H1 (cell line): ENCODE measurements at regions not wholly inside any gene's neighbourhood (a gene's known extent, or its start where the extent isn't known, plus 50 kb on each side); places are given as distances from the start of the nearest gene placed in this dataset.
A peak's percentile ranks its signal among the peaks of the same experiment; 100 is the strongest.

Experiments
- CTCF ChIA-PET: fragments of 300-600 bp; sonication (Branson Sonifier 250); formaldehyde crosslinking; loops from one replicate; lab custom pipeline; 2021; ENCODE audit not compliant: partially characterized antibody; lab: Charles Lee
- POLR2A ChIA-PET: fragments of 300-600 bp; sonication (Branson Sonifier 250); formaldehyde crosslinking; loops from one replicate; lab custom pipeline; 2021; ENCODE audit warnings: inconsistent platforms; ENCODE audit not compliant: partially characterized antibody; lab: Charles Lee
- DNase-seq, 2 experiments: peaks; one replicate each; pipeline versions ENCODE4 v3.0.0 to v3.0.0-alpha.2; 2010 to 2022; ENCODE audit warnings: low spot score in 2 of 2, low read depth in 1 of 2, mixed read lengths in 1 of 2
- FAIRE-seq: peaks from 2 replicates; lab custom pipeline; 2011; peaks lifted over from hg19 to GRCh38; lab: Jason Lieb, UNC
- H2AFZ ChIP-seq: 2 replicates; pipeline ENCODE4 v1.8.1; 2012; ENCODE audit warnings: low read length, inconsistent platforms
- H2AK5ac ChIP-seq: 2 replicates; pipeline ENCODE4 v1.6.1; 2013; ENCODE audit warnings: low read depth, low read length
- H2BK120ac ChIP-seq: replicated peaks from 2 replicates; pipeline ENCODE3; 2013; ENCODE audit warnings: low read depth, low read length, inconsistent platforms
- H2BK12ac ChIP-seq: 2 replicates; pipeline ENCODE4 v1.6.1; 2013; ENCODE audit warnings: low read depth, low read length
- H2BK15ac ChIP-seq: 2 replicates; pipeline ENCODE4 v1.6.1; 2013; ENCODE audit warnings: low read length
- H2BK20ac ChIP-seq: 2 replicates; pipeline ENCODE4 v1.6.1; 2013; ENCODE audit warnings: low read length
- H2BK5ac ChIP-seq: 2 replicates; pipeline ENCODE4 v1.6.1; 2013; ENCODE audit warnings: low read depth, low read length
- H3K14ac ChIP-seq: 2 replicates; pipeline ENCODE4 v1.6.1; 2013; ENCODE audit warnings: inconsistent platforms; ENCODE audit not compliant: insufficient read length
- H3K18ac ChIP-seq: 2 replicates; pipeline ENCODE4 v1.6.1; 2013; ENCODE audit warnings: low read length; ENCODE audit errors: extremely low read depth
- H3K23ac ChIP-seq: 2 replicates; pipeline ENCODE4 v1.6.1; 2013; ENCODE audit warnings: inconsistent platforms; ENCODE audit not compliant: insufficient read length
- H3K23me2 ChIP-seq: 2 replicates; pipeline ENCODE4 v1.6.1; 2013; ENCODE audit warnings: low read depth, low read length
- H3K27ac ChIP-seq: 2 replicates; pipeline ENCODE4 v1.6.1; 2011; ENCODE audit warnings: low read depth, low read length, inconsistent platforms
- H3K27me3 ChIP-seq, 4 experiments: replicated peaks in 1 of 4; 1 replicate in 1 of 4; 2 replicates in 3 of 4; pipeline versions ENCODE4 v1.6.1 to v1.8.1; 2011 to 2013; ENCODE audit warnings: low read length in 3 of 4, mild to moderate bottlenecking in 3 of 4, inconsistent platforms in 2 of 4, mixed read lengths in 2 of 4, moderate library complexity in 1 of 4; ENCODE audit not compliant: control insufficient read depth in 3 of 4, insufficient read depth in 3 of 4; ENCODE audit errors: extremely low read depth in 1 of 4
- H3K36me3 ChIP-seq, 4 experiments: 2 replicates each; pipeline versions ENCODE4 v1.6.1 to v1.8.1; 2011 to 2013; ENCODE audit warnings: mild to moderate bottlenecking in 4 of 4, low read length in 3 of 4, moderate library complexity in 2 of 4, control low read depth in 1 of 4, inconsistent platforms in 1 of 4; ENCODE audit not compliant: insufficient read depth in 4 of 4, control insufficient read depth in 2 of 4
- H3K4ac ChIP-seq: replicated peaks from 2 replicates; pipeline ENCODE3; 2013; ENCODE audit warnings: low read length, low read depth, mixed read lengths, inconsistent platforms; ENCODE audit not compliant: insufficient read length
- H3K4me1 ChIP-seq, 4 experiments: replicated peaks in 1 of 4; 1 replicate in 1 of 4; 2 replicates in 3 of 4; pipeline versions ENCODE4 v1.6.1 to v1.8.1; 2011 to 2013; ENCODE audit warnings: low read length in 3 of 4, inconsistent platforms in 2 of 4, mixed read lengths in 1 of 4; ENCODE audit not compliant: insufficient read depth in 4 of 4, control insufficient read depth in 3 of 4
- H3K4me2 ChIP-seq, 2 experiments: 2 replicates each; pipeline versions ENCODE4 v1.6.1 to v1.8.1; 2011 to 2013; ENCODE audit warnings: low read depth in 2 of 2, low read length in 2 of 2, control low read depth in 1 of 2, inconsistent platforms in 1 of 2, mild to moderate bottlenecking in 1 of 2; ENCODE audit not compliant: insufficient read depth in 1 of 2
- H3K4me3 ChIP-seq, 4 experiments: fragments of 200-600, 300-600 bp in 1 of 4; sonication (generic), shearing (Covaris generic), sonication (Bioruptor Twin) in 1 of 4; 2 replicates each; pipeline versions ENCODE4 v1.5.1 to v1.8.1; 2011 to 2016; ENCODE audit warnings: low read length in 4 of 4, low read depth in 3 of 4, control low read depth in 2 of 4, inconsistent platforms in 2 of 4, mild to moderate bottlenecking in 2 of 4, mixed read lengths in 1 of 4, moderate library complexity in 1 of 4; ENCODE audit not compliant: insufficient read depth in 2 of 4; ENCODE audit errors: extremely low read depth in 1 of 4
- H3K56ac ChIP-seq: replicated peaks from 2 replicates; pipeline ENCODE3; 2013; ENCODE audit warnings: low read depth, mild to moderate bottlenecking, mixed read lengths, low read length, inconsistent platforms; ENCODE audit not compliant: insufficient read length
- H3K79me1 ChIP-seq: 2 replicates; pipeline ENCODE4 v1.6.1; 2013; ENCODE audit warnings: low read depth, low read length, control low read depth
- H3K79me2 ChIP-seq, 2 experiments: 2 replicates each; pipeline versions ENCODE4 v1.6.1 to v1.8.1; 2012 to 2013; ENCODE audit warnings: low read length in 2 of 2, mild to moderate bottlenecking in 2 of 2, inconsistent platforms in 1 of 2; ENCODE audit not compliant: insufficient read depth in 2 of 2, control insufficient read depth in 1 of 2
- H3K9ac ChIP-seq, 4 experiments: replicated peaks in 1 of 4; 1 replicate in 1 of 4; 2 replicates in 3 of 4; pipeline versions ENCODE4 v1.6.1 to v1.8.1; 2011 to 2013; ENCODE audit warnings: low read depth in 3 of 4, low read length in 3 of 4, control low read depth in 2 of 4, mild to moderate bottlenecking in 2 of 4, moderate library complexity in 2 of 4, inconsistent platforms in 1 of 4; ENCODE audit errors: extremely low read depth in 1 of 4
- H3K9me3 ChIP-seq, 2 experiments: 2 replicates each; pipeline versions ENCODE4 v1.6.1 to v1.8.1; 2012 to 2013; ENCODE audit warnings: mild to moderate bottlenecking in 2 of 2, moderate library complexity in 2 of 2, control low read depth in 1 of 2, inconsistent platforms in 1 of 2, low read depth in 1 of 2, low read length in 1 of 2, mixed read lengths in 1 of 2; ENCODE audit not compliant: insufficient read depth in 2 of 2
- H4K20me1 ChIP-seq, 2 experiments: replicated peaks in 1 of 2; 2 replicates each; pipeline versions ENCODE3 to v1.8.1; 2011 to 2013; ENCODE audit warnings: inconsistent platforms in 2 of 2, low read length in 2 of 2, mild to moderate bottlenecking in 1 of 2; ENCODE audit not compliant: insufficient read depth in 2 of 2, control insufficient read depth in 1 of 2
- H4K5ac ChIP-seq: 2 replicates; pipeline ENCODE4 v1.6.1; 2013; ENCODE audit warnings: low read length, low read depth, mixed read lengths, inconsistent platforms; ENCODE audit not compliant: insufficient read length
- H4K8ac ChIP-seq: 2 replicates; pipeline ENCODE4 v1.8.0; 2013; ENCODE audit warnings: mild to moderate bottlenecking, moderate library complexity, low read length, inconsistent platforms; ENCODE audit not compliant: insufficient read depth; ENCODE audit errors: extremely low read depth
- H4K91ac ChIP-seq: replicated peaks from 2 replicates; pipeline ENCODE3; 2013; ENCODE audit warnings: low read length, mixed read lengths, inconsistent platforms; ENCODE audit not compliant: insufficient read length
- ATF2 ChIP-seq: IDR thresholded peaks from 2 replicates; pipeline ENCODE4 v1.6.1; 2012; ENCODE audit warnings: low read length, inconsistent platforms
- BRCA1 ChIP-seq: IDR thresholded peaks from 2 replicates; pipeline ENCODE4 v1.6.1; 2012; ENCODE audit warnings: low read depth, low read length, improper control_type of control experiment
- CBX8 ChIP-seq: fragments of 300-800, 300-1000 bp; sonication (generic); IDR thresholded peaks from 2 replicates; pipeline ENCODE4 v1.7.1; 2016; ENCODE audit warnings: low read depth, low read length, borderline replicate concordance
- EZH2 ChIP-seq: fragments of 200-600 bp; sonication (generic); IDR thresholded peaks from 2 replicates; pipeline ENCODE4 v1.7.1; 2012; ENCODE audit warnings: low read depth, mild to moderate bottlenecking, moderate library complexity, low read length, inconsistent platforms; ENCODE audit not compliant: severe bottlenecking
- HDAC2 ChIP-seq, 2 experiments: fragments of 300-600 bp in 1 of 2; sonication (generic) in 1 of 2; IDR thresholded peaks; 2 replicates each; pipeline ENCODE4 v1.6.1; 2011 to 2012; ENCODE audit warnings: low read depth in 2 of 2, low read length in 2 of 2, mild to moderate bottlenecking in 2 of 2, moderate library complexity in 2 of 2, borderline replicate concordance in 1 of 2, inconsistent platforms in 1 of 2
- NRF1 ChIP-seq: IDR thresholded peaks from 2 replicates; pipeline ENCODE4 v1.6.1; 2011; ENCODE audit warnings: mild to moderate bottlenecking, low read depth, low read length, improper control_type of control experiment
- RNF2 ChIP-seq: fragments of 200-900, 300-1000 bp; sonication (generic); IDR thresholded peaks from 2 replicates; pipeline ENCODE4 v1.7.1; 2016; ENCODE audit warnings: borderline replicate concordance, low read depth, mild to moderate bottlenecking, antibody characterized with exemption, low read length; ENCODE audit not compliant: poor library complexity, severe bottlenecking; ENCODE audit errors: missing control alignments
- SIN3A ChIP-seq, 2 experiments: IDR thresholded peaks in 1 of 2; conservative IDR thresholded peaks in 1 of 2; 2 replicates each; pipeline ENCODE4 v1.6.1; 2011 to 2012; ENCODE audit warnings: low read length in 2 of 2, improper control_type of control experiment in 1 of 2, low read depth in 1 of 2, mild to moderate bottlenecking in 1 of 2
- TEAD4 ChIP-seq: IDR thresholded peaks from 2 replicates; pipeline ENCODE4 v1.6.1; 2012; ENCODE audit warnings: low read depth, low read length, inconsistent platforms, mixed read lengths
- WGBS, 2 experiments: shearing (Covaris generic) in 1 of 2; methylation state at CpG; one replicate each; pipeline versions ENCODE4 v1.1.6 to v1.1.7; 2013 to 2015; ENCODE audit warnings: low lambda C conversion rate in 2 of 2, mixed read lengths in 2 of 2, inconsistent platforms in 1 of 2, low coverage in 1 of 2, missing lambda C conversion rate in 1 of 2; ENCODE audit not compliant: insufficient replicate concordance in 2 of 2, insufficient coverage in 1 of 2, insufficient read length in 1 of 2; ENCODE audit errors: extremely low coverage in 1 of 2, missing lambda C conversion rate in 1 of 2; 5-methylcytosine and 5-hydroxymethylcytosine counted together
- TF ChIP-seq, protein P1 (sequence below): IDR thresholded peaks from 2 replicates; pipeline ENCODE4 v1.6.1; 2012; ENCODE audit warnings: inconsistent platforms

- no peak overlapping the region for H2BK120ac ChIP-seq
- no peak overlapping the region for H4K5ac ChIP-seq
- DNase-seq, result no peak
- H3K79me2 ChIP-seq, result no peaks in the 10 kb centered on the region
- no peak overlapping the region for H2BK5ac ChIP-seq
- no peak overlapping the region for H2AFZ ChIP-seq
- CTCF ChIA-PET, result no interaction called here
- H3K9ac ChIP-seq, result no peak overlapping the region
- no peak overlapping the region for H3K14ac ChIP-seq
- no peaks in the 10 kb centered on the region for H3K36me3 ChIP-seq
- POLR2A ChIA-PET, result no interaction called here
- no peak overlapping the region for H2BK15ac ChIP-seq
- H3K23ac ChIP-seq, result no peak overlapping the region
- no peak overlapping the region for H4K91ac ChIP-seq
- H3K4me1 ChIP-seq, result peaks cover 0 to 6% (median 0%) of the 10 kb centered on the region in 4 experiments; a peak in 3 of 7 replicates
- no peaks in the 10 kb centered on the region for H3K9me3 ChIP-seq
- no peaks in the 10 kb centered on the region for H3K27me3 ChIP-seq
- no peak overlapping the region for H2AK5ac ChIP-seq
- no CpG with 5 or more reads among the region's 1 CpG for WGBS, 2 experiments
- H3K27ac ChIP-seq, result no peak overlapping the region
- no peak overlapping the region for H3K4me3 ChIP-seq
- no peak overlapping the region for H3K56ac ChIP-seq
- H3K4me2 ChIP-seq, result no peak overlapping the region
- no peak overlapping the region for H2BK20ac ChIP-seq
- FAIRE-seq, result no peak
- H3K79me1 ChIP-seq, result no peaks in the 10 kb centered on the region
- no peak overlapping the region for H3K18ac ChIP-seq
- no peak overlapping the region for H4K8ac ChIP-seq
- H2BK12ac ChIP-seq, result 0 out of 2 replicates have a peak overlapping the region, but pooled peaks have one; percentile 80
- no peak overlapping the region for H3K4ac ChIP-seq
- H3K23me2 ChIP-seq, result no peaks in the 10 kb centered on the region
- H4K20me1 ChIP-seq, result no peaks in the 10 kb centered on the region
- TF ChIP-seq TEAD4 (no peak), NRF1 (no peak), EZH2 (no peak), SIN3A (conservative IDR thresholded peaks at IDR 0.05 in 1 of 2, IDR thresholded peaks at IDR 0.05 in 1 of 2; ENCODE audit: low read depth in 1 of 2, low read length in 2 of 2) (no peak), HDAC2 (IDR thresholded peaks at IDR 0.05; ENCODE audit: borderline replicate concordance in 1 of 2, low read depth in 2 of 2, low read length in 2 of 2) (no peak), ATF2 (no peak), CBX8 (no peak), BRCA1 (no peak), RNF2 (no peak)
- TF ChIP-seq, protein P1, sequence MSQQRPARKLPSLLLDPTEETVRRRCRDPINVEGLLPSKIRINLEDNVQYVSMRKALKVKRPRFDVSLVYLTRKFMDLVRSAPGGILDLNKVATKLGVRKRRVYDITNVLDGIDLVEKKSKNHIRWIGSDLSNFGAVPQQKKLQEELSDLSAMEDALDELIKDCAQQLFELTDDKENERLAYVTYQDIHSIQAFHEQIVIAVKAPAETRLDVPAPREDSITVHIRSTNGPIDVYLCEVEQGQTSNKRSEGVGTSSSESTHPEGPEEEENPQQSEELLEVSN, result no peak
Observed at GRCh38 chrX:46204721-46205422, 340.3 kb downstream of the ZNF674 start.
